ENCODE measurements at regions not wholly inside any gene's neighbourhood (a gene's known extent, or its start where the extent isn't known, plus 50 kb on each side); places are given as distances from the start of the nearest gene placed in this dataset.

GRCh38 chr16:55179852-55180585 lies 144.0 kb upstream of the IRX6 start:
- no peak for DNase-seq

- no peak for DNase-seq
Measured at GRCh38 chr16:55184052-55184451, 140.0 kb upstream of the IRX6 start.

GRCh38 chr16:55184619-55185018 lies 139.4 kb upstream of the IRX6 start:
- DNase-seq, result no peak

GRCh38 chr16:55189224-55189623 lies 134.8 kb upstream of the IRX6 start:
- DNase-seq, result no peak

- DNase-seq, result no peak
Measured at GRCh38 chr16:55189682-55190636, 134.0 kb upstream of the IRX6 start.

- no peak for DNase-seq
Measured at GRCh38 chr16:55192734-55193133, 131.3 kb upstream of the IRX6 start.

- DNase-seq, result no peak
Measured at GRCh38 chr16:55203570-55203969, 120.4 kb upstream of the IRX6 start.

- DNase-seq, result no peak
Measured at GRCh38 chr16:55204069-55204468, 119.9 kb upstream of the IRX6 start.

GRCh38 chr16:55204923-55205322 lies 119.1 kb upstream of the IRX6 start:
- no peak for DNase-seq

- DNase-seq, result no peak
Measured at GRCh38 chr16:55207693-55208428, 116.1 kb upstream of the IRX6 start.

- no peak for DNase-seq
Measured at GRCh38 chr16:55209626-55210025, 114.4 kb upstream of the IRX6 start.

GRCh38 chr16:55212791-55213190 lies 111.2 kb upstream of the IRX6 start:
- DNase-seq, result no peak

- DNase-seq, result no peak
Measured at GRCh38 chr16:55214412-55214811, 109.6 kb upstream of the IRX6 start.

GRCh38 chr16:55214974-55215494 lies 109.0 kb upstream of the IRX6 start:
- no peak for DNase-seq

- DNase-seq, result no peak
Measured at GRCh38 chr16:55217392-55217791, 106.6 kb upstream of the IRX6 start.

GRCh38 chr16:55221836-55222235 lies 102.2 kb upstream of the IRX6 start:
- no peak for DNase-seq

GRCh38 chr16:55222486-55222885 lies 101.5 kb upstream of the IRX6 start:
- no peak for DNase-seq

GRCh38 chr16:55225972-55226542 lies 97.9 kb upstream of the IRX6 start:
- DNase-seq, result no peak

- no peak for DNase-seq
Measured at GRCh38 chr16:55232822-55233221, 91.2 kb upstream of the IRX6 start.

- no peak for DNase-seq
Measured at GRCh38 chr16:55233464-55233863, 90.5 kb upstream of the IRX6 start.

- DNase-seq, result no peak
Measured at GRCh38 chr16:55236655-55237054, 87.3 kb upstream of the IRX6 start.

- DNase-seq, result no peak
Measured at GRCh38 chr16:55239723-55240122, 84.3 kb upstream of the IRX6 start.

- no peak for DNase-seq
Measured at GRCh38 chr16:55240888-55241287, 83.1 kb upstream of the IRX6 start.
